ENCODE measurements at regions not wholly inside any gene's neighbourhood (a gene's known extent, or its start where the extent isn't known, plus 50 kb on each side); places are given as distances from the start of the nearest gene placed in this dataset.

- TF ChIP-seq, protein P1, sequence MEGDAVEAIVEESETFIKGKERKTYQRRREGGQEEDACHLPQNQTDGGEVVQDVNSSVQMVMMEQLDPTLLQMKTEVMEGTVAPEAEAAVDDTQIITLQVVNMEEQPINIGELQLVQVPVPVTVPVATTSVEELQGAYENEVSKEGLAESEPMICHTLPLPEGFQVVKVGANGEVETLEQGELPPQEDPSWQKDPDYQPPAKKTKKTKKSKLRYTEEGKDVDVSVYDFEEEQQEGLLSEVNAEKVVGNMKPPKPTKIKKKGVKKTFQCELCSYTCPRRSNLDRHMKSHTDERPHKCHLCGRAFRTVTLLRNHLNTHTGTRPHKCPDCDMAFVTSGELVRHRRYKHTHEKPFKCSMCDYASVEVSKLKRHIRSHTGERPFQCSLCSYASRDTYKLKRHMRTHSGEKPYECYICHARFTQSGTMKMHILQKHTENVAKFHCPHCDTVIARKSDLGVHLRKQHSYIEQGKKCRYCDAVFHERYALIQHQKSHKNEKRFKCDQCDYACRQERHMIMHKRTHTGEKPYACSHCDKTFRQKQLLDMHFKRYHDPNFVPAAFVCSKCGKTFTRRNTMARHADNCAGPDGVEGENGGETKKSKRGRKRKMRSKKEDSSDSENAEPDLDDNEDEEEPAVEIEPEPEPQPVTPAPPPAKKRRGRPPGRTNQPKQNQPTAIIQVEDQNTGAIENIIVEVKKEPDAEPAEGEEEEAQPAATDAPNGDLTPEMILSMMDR (IDR thresholded peaks at IDR 0.05; ENCODE audit: low read length), result no peak
- TF ChIP-seq EZH2 (IDR thresholded peaks at IDR 0.05; ENCODE audit: borderline replicate concordance, low read length), result no peak
Measured at GRCh38 chr1:242811092-242811840, 286.8 kb upstream of the PLD5 start.
